Mesendoderm (in vitro differentiated cells): ENCODE measurements at regions not wholly inside any gene's neighbourhood (a gene's known extent, or its start where the extent isn't known, plus 50 kb on each side); places are given as distances from the start of the nearest gene placed in this dataset.
"Not testable (repeated sequence)": the region's sequence is repeated elsewhere in the genome, so short reads cannot be mapped to it uniquely, and the experiment has no call there.

Experiments
- DNase-seq: peaks from one replicate; pipeline ENCODE4 v3.0.0; 2013
- H2AK5ac ChIP-seq: 2 replicates; pipeline ENCODE4 v1.6.1; 2013; ENCODE audit warnings: low read length, inconsistent platforms
- H2BK120ac ChIP-seq: 2 replicates; pipeline ENCODE4 v1.6.1; 2013; ENCODE audit warnings: low read depth, mild to moderate bottlenecking, low read length, moderate library complexity, mixed read lengths
- H2BK15ac ChIP-seq: replicated peaks from 2 replicates; pipeline ENCODE4 v1.6.1; 2013; ENCODE audit warnings: low read depth, mild to moderate bottlenecking, moderate library complexity
- H2BK5ac ChIP-seq: 2 replicates; pipeline ENCODE4 v1.6.1; 2013; ENCODE audit warnings: low read length, inconsistent platforms
- H3K18ac ChIP-seq: 2 replicates; pipeline ENCODE4 v1.6.1; 2013; ENCODE audit warnings: mild to moderate bottlenecking, low read length, mixed read lengths
- H3K23ac ChIP-seq: one replicate; pipeline ENCODE4 v1.6.1; 2013; ENCODE audit warnings: low read length
- H3K27ac ChIP-seq: 2 replicates; pipeline ENCODE4 v1.5.1; 2013; ENCODE audit warnings: low read depth, mild to moderate bottlenecking, inconsistent platforms, low read length, moderate library complexity
- H3K27me3 ChIP-seq: 2 replicates; pipeline ENCODE4 v1.6.1; 2013; ENCODE audit warnings: low read length, control low read depth, mild to moderate bottlenecking, inconsistent platforms; ENCODE audit not compliant: insufficient read depth, poor library complexity
- H3K36me3 ChIP-seq: 2 replicates; pipeline ENCODE4 v1.6.1; 2013; ENCODE audit warnings: low read length, inconsistent platforms; ENCODE audit not compliant: control insufficient read depth, insufficient read depth
- H3K4ac ChIP-seq: one replicate; pipeline ENCODE4 v1.6.1; 2013; ENCODE audit warnings: low read depth, mild to moderate bottlenecking, low read length, moderate library complexity
- H3K4me1 ChIP-seq: 2 replicates; pipeline ENCODE4 v1.6.1; 2013; ENCODE audit warnings: low read depth, low read length, inconsistent platforms; ENCODE audit not compliant: control insufficient read depth
- H3K4me2 ChIP-seq: 2 replicates; pipeline ENCODE4 v1.6.1; 2013; ENCODE audit warnings: low read length
- H3K4me3 ChIP-seq: 2 replicates; pipeline ENCODE4 v1.5.1; 2013; ENCODE audit warnings: mild to moderate bottlenecking, low read length
- H3K56ac ChIP-seq: one replicate; pipeline ENCODE4 v1.6.1; 2013; ENCODE audit warnings: low read length
- H3K79me1 ChIP-seq: 2 replicates; pipeline ENCODE4 v1.6.1; 2013; ENCODE audit warnings: low read length, inconsistent platforms
- H3K79me2 ChIP-seq: 2 replicates; pipeline ENCODE4 v1.6.1; 2013; ENCODE audit warnings: mild to moderate bottlenecking, low read length; ENCODE audit not compliant: control insufficient read depth, insufficient read depth
- H3K9ac ChIP-seq: 2 replicates; pipeline ENCODE4 v1.6.1; 2013; ENCODE audit warnings: low read length, inconsistent platforms
- H4K5ac ChIP-seq: one replicate; pipeline ENCODE4 v1.6.1; 2013; ENCODE audit warnings: low read length
- H4K8ac ChIP-seq: one replicate; pipeline ENCODE4 v1.6.1; 2013; ENCODE audit warnings: low read depth, mild to moderate bottlenecking, control low read depth, low read length, moderate library complexity
- WGBS: extraction: QIAGEN DNeasy Blood & Tissue Kit; methylation state at CpG from one replicate; pipeline ENCODE4 v1.1.7; 2013; ENCODE audit warnings: low lambda C conversion rate, missing lambda C conversion rate; ENCODE audit not compliant: insufficient coverage; ENCODE audit errors: extremely low coverage; 5-methylcytosine and 5-hydroxymethylcytosine counted together

DNA sequence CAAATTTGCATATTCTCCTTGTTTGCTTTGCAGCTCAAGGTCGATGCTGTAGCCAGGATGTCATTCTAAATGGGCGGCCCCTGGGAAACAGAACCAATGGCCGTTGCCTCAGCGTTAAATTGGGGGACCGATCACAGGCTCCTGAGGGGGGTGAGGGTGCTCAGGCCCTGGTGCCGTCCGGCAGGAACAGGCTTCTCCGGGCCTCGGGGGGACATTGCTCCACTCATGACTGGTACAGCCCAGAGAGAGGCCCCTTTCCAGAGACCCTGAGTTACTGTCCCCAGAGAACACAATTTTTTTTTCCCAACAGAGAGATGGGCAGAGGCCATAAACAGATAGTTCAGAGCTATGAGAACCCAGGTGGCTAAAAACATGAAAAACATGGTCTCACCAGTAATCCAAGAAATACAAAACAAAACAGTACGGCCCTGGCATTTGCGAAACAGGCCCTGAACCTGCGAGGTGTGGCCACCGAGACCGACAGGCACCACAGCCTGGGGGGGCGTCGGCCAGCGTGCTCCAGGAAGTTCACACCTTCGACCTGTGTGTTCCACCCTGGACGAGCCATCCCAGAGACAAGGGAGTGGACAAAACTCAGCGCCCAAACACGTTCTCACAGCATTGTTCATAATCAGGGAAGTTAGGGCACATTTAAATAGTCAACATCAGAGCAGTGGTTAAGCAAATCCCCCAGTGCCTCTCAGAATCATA, 82.8 kb downstream of the METRNL start:
- Histone ChIP-seq H3K27me3 (no peaks in the 10 kb centered on the region), H3K27ac (no peak overlapping the region), H3K18ac (no peak overlapping the region), H3K9ac (no peak overlapping the region), H3K4ac (no peak overlapping the region), H3K79me2 (no peaks in the 10 kb centered on the region), H4K8ac (no peak overlapping the region), H2BK120ac (no peak overlapping the region), H3K4me2 (no peak overlapping the region), H2BK5ac (no peak overlapping the region), H3K56ac (no peak overlapping the region), H3K4me3 (no peak overlapping the region), H3K4me1 (no peaks in the 10 kb centered on the region), H3K36me3 (no peaks in the 10 kb centered on the region), H3K79me1 (no peaks in the 10 kb centered on the region), H2BK15ac (no peak overlapping the region), H3K23ac (no peak overlapping the region), H2AK5ac (no peak overlapping the region), H4K5ac (no peak overlapping the region)
- no peak for DNase-seq
- no CpG with 5 or more reads among the region's 21 CpGs for WGBS

DNA sequence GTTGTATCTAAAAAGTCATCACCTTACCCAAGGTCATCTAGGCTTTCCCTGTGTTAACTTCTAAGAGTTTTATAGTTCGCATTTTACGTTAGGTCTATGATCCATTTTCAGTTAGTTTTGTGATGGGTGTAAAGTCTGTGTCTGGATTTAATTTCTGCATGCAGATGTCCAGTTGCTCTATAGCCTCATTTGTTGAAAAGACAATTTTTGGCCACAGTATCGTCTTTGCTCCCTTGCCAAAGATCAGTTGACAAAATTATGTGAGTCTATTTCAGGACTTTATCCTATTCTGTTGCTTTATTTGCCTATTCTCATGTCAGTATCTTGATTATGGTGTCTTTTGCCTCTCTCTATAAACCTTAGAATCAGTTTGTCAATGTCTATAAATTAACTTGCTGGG, 85.1 kb downstream of the METRNL start:
- no CpG with 5 or more reads among the region's 3 CpGs for WGBS
- Histone ChIP-seq H3K4ac (no peak overlapping the region), H2BK120ac (no peak overlapping the region), H3K9ac (no peak overlapping the region), H3K36me3 (no peaks in the 10 kb centered on the region), H3K18ac (no peak overlapping the region), H3K27ac (no peak overlapping the region), H3K56ac (no peak overlapping the region), H3K79me2 (no peaks in the 10 kb centered on the region), H3K4me2 (no peak overlapping the region), H3K4me3 (no peak overlapping the region), H3K27me3 (no peaks in the 10 kb centered on the region), H3K79me1 (no peaks in the 10 kb centered on the region), H2BK15ac (no peak overlapping the region), H3K23ac (no peak overlapping the region), H2BK5ac (no peak overlapping the region), H4K5ac (no peak overlapping the region), H4K8ac (no peak overlapping the region), H2AK5ac (no peak overlapping the region), H3K4me1 (no peaks in the 10 kb centered on the region)
- DNase-seq = no peak

DNA sequence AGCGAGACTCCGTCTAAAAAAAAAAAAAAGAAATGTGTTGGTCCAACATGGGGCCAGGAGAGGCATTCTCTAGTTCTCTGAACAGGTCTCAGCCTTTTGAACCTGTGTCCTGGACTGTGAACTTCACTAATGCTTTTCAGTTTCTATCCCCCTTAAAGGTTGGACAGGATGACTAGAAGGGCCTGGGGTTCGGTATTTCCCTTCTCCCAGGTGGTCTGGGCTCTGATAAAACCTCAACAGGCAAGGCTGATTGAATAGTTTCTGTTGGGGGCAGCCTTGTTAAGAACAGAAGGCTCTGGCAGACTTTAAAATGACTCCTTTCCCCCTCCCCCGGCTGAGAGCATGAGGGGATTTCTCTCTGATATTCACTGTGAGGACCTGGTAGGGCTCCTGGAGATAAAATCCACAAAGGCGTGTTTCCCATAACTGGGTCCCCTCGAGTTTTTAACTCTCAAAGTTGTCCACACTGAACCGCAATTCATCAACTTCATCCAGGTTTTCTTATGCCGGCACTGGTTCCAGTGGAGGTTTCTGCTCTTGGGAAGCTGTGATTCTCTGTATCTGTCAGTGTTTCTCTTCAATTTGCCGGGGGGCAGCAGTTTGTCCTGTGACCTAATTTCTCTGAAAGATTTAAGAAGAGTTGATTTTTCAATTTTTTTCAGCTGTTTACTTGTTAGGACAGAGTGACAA, 91.3 kb downstream of the METRNL start:
- Histone ChIP-seq H3K4me3 (no peak overlapping the region), H2AK5ac (no peak overlapping the region), H3K27me3 (no peaks in the 10 kb centered on the region), H4K8ac (no peak overlapping the region), H2BK15ac (no peak overlapping the region), H4K5ac (no peak overlapping the region), H3K27ac (no peak overlapping the region), H2BK5ac (no peak overlapping the region), H3K4me2 (no peak overlapping the region), H3K36me3 (no peaks in the 10 kb centered on the region), H3K18ac (no peak overlapping the region), H3K79me1 (no peaks in the 10 kb centered on the region), H3K9ac (no peak overlapping the region), H2BK120ac (no peak overlapping the region), H3K4me1 (no peaks in the 10 kb centered on the region), H3K4ac (no peak overlapping the region), H3K79me2 (no peaks in the 10 kb centered on the region), H3K56ac (no peak overlapping the region), H3K23ac (no peak overlapping the region)
- no CpG with 5 or more reads among the region's 9 CpGs for WGBS
- DNase-seq = no peak

DNA sequence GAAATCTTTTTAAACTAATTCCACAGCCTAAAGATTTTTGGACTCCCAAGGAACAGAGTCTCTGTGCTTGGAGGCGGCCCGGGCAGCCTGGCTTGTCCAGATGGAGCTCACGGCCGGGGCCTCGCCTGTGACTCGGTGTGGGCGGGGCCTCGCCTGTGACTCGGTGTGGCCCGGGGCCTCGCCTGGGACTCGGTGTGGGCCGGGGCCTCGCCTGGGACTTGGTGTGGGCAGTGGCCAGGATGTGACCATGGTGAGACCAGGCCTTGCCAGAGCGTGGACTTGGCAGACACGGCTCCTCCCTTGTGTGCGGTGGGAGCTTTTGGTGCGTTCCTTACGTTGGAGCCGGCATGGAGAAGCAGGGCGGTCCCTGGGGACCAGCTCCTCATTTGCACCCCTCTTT, 92.3 kb downstream of the METRNL start:
- Histone ChIP-seq H3K23ac (no peak overlapping the region), H3K4me2 (no peak overlapping the region), H2BK5ac (no peak overlapping the region), H3K27ac (no peak overlapping the region), H3K56ac (no peak overlapping the region), H3K18ac (no peak overlapping the region), H3K9ac (no peak overlapping the region), H3K4me1 (no peaks in the 10 kb centered on the region), H2BK15ac (no peak overlapping the region), H3K36me3 (no peaks in the 10 kb centered on the region), H4K8ac (no peak overlapping the region), H3K4ac (no peak overlapping the region), H2BK120ac (no peak overlapping the region), H3K79me2 (no peaks in the 10 kb centered on the region), H4K5ac (no peak overlapping the region), H2AK5ac (no peak overlapping the region), H3K4me3 (no peak overlapping the region), H3K27me3 (no peaks in the 10 kb centered on the region), H3K79me1 (no peaks in the 10 kb centered on the region)
- DNase-seq = no peak
- WGBS = no CpG with 5 or more reads among the region's 21 CpGs

DNA sequence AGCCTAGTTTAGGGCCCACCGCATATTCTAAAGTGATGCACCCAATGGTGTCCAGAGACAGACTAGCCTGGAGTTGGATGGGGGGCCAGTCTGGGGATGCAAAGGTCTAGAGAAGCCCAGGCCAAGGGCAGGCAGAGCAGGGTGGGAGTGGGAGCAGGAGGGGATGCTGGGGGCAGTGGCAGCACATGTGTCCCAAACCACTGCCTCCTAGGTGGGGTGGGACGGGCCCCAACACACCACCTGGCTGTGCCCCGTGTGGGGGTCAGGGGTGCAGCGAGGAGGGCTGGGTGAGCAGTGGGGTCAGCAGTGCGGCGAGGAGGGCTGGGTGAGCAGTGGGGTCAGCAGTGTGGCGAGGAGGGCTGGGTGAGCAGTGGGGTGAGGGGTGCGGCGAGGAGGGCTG, 92.7 kb downstream of the METRNL start:
- H3K18ac ChIP-seq, H3K4ac ChIP-seq, H3K56ac ChIP-seq, H3K4me3 ChIP-seq, H3K27me3 ChIP-seq, H4K8ac ChIP-seq, H2BK120ac ChIP-seq, H3K4me1 ChIP-seq, H3K4me2 ChIP-seq, H3K27ac ChIP-seq, DNase-seq, H3K79me1 ChIP-seq, H3K9ac ChIP-seq, H2BK15ac ChIP-seq, H2AK5ac ChIP-seq, H3K23ac ChIP-seq, H2BK5ac ChIP-seq, H3K79me2 ChIP-seq, H3K36me3 ChIP-seq, H4K5ac ChIP-seq: not testable (repeated sequence)
- WGBS = no CpG with 5 or more reads among the region's 9 CpGs

DNA sequence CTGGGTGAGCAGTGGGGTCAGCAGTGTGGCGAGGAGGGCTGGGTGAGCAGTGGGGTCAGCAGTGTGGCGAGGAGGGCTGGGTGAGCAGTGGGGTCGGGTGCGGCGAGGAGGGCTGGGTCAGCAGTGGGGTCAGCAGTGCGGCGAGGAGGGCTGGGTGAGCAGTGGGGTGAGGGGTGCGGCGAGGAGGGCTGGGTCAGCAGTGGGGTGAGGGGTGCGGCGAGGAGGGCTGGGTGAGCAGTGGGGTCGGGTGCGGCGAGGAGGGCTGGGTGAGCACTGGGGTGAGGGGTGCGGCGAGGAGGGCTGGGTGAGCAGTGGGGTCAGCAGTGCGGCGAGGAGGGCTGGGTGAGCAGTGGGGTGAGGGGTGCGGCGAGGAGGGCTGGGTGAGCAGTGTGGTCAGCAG, 93.2 kb downstream of the METRNL start:
- H2BK120ac ChIP-seq, H4K5ac ChIP-seq, H2AK5ac ChIP-seq, H2BK5ac ChIP-seq, H3K79me2 ChIP-seq, H3K79me1 ChIP-seq, H4K8ac ChIP-seq, H3K36me3 ChIP-seq, H3K9ac ChIP-seq, H3K56ac ChIP-seq, H3K27ac ChIP-seq, H3K18ac ChIP-seq, H3K23ac ChIP-seq, H3K27me3 ChIP-seq, H3K4ac ChIP-seq, H3K4me1 ChIP-seq, H3K4me2 ChIP-seq, H3K4me3 ChIP-seq, H2BK15ac ChIP-seq, DNase-seq: not testable (repeated sequence)
- WGBS = no CpG with 5 or more reads among the region's 20 CpGs
